HepG2 (cell line): ENCODE measurements at regions not wholly inside any gene's neighbourhood (a gene's known extent, or its start where the extent isn't known, plus 50 kb on each side); places are given as distances from the start of the nearest gene placed in this dataset.

Source experiments
- AFF4 ChIP-seq: sonication (generic); formaldehyde crosslinking; IDR thresholded peaks from 2 replicates; pipeline ENCODE4 v1.4.0; 2020; ENCODE audit warnings: missing genetic modification reagents
- CTCF ChIP-seq: sonication (generic); formaldehyde crosslinking; IDR thresholded peaks from 2 replicates; pipeline ENCODE4 v1.5.0; 2020; ENCODE audit warnings: mild to moderate bottlenecking, missing genetic modification reagents, moderate library complexity
- EP300 ChIP-seq, 3 experiments: sonication (generic) in 1 of 3; formaldehyde crosslinking in 1 of 3; IDR thresholded peaks; 2 replicates each; pipeline versions ENCODE4 v1.5.1 to v1.6.1; 2011 to 2020; ENCODE audit warnings: low read depth in 2 of 3, low read length in 2 of 3, borderline replicate concordance in 1 of 3, improper control_type of control experiment in 1 of 3, mild to moderate bottlenecking in 1 of 3, missing genetic modification reagents in 1 of 3, moderate library complexity in 1 of 3
- NR2C2 ChIP-seq: sonication (generic); formaldehyde crosslinking; IDR thresholded peaks from 2 replicates; pipeline ENCODE4 v1.4.0; 2020; ENCODE audit warnings: missing genetic modification reagents, mild to moderate bottlenecking, moderate library complexity, borderline replicate concordance
- NR3C1 ChIP-seq: sonication (generic); formaldehyde crosslinking; IDR thresholded peaks from 2 replicates; pipeline ENCODE4 v1.4.0; 2020; ENCODE audit warnings: missing genetic modification reagents
- POLR2A ChIP-seq, 2 experiments: IDR thresholded peaks; 2 replicates each; pipeline ENCODE4 v1.6.1; 2011; ENCODE audit warnings: low read depth in 2 of 2, low read length in 2 of 2, mild to moderate bottlenecking in 1 of 2, moderate library complexity in 1 of 2; ENCODE audit not compliant: insufficient read depth in 1 of 2
- RBM39 ChIP-seq: fragments of 200-400 bp; formaldehyde crosslinking; IDR thresholded peaks from one replicate; pipeline ENCODE4 v1.6.1; 2018; ENCODE audit warnings: antibody characterized with exemption, mild to moderate bottlenecking, low read depth, low read length; ENCODE audit not compliant: poor library complexity, severe bottlenecking
- THRA ChIP-seq: sonication (generic); formaldehyde crosslinking; IDR thresholded peaks from 2 replicates; pipeline ENCODE4 v1.4.0; 2020; ENCODE audit warnings: missing genetic modification reagents, borderline replicate concordance
- ZFP36 ChIP-seq: fragments of 150-350 bp; IDR thresholded peaks from 2 replicates; pipeline ENCODE4 v1.6.1; 2018; ENCODE audit warnings: borderline replicate concordance, low read length, low read depth; ENCODE audit not compliant: partially characterized antibody
- ZNF629 ChIP-seq: sonication (generic); formaldehyde crosslinking; conservative IDR thresholded peaks from 2 replicates; pipeline ENCODE4 v1.5.0; 2020; ENCODE audit warnings: missing genetic modification reagents
- ZNF788 ChIP-seq: sonication (generic); formaldehyde crosslinking; IDR thresholded peaks from 2 replicates; pipeline ENCODE4 v1.5.0; 2020; ENCODE audit warnings: mild to moderate bottlenecking, missing genetic modification reagents, borderline replicate concordance
- ZZZ3 ChIP-seq: sonication (generic); formaldehyde crosslinking; IDR thresholded peaks from 2 replicates; pipeline ENCODE4 v1.4.0; 2020; ENCODE audit warnings: missing genetic modification reagents, mild to moderate bottlenecking, borderline replicate concordance

- no peak for TF ChIP-seq CTCF
- TF ChIP-seq ZFP36, result no peak
- TF ChIP-seq NR2C2 (CRISPR knock-in tag), result no peak
- TF ChIP-seq ZZZ3 (CRISPR knock-in tag), result no peak
- TF ChIP-seq AFF4 (CRISPR knock-in tag), result no peak
- TF ChIP-seq NR3C1, result no peak
- TF ChIP-seq EP300 (IDR thresholded peaks at IDR 0.05; ENCODE audit: low read depth in 2 of 2, low read length in 2 of 2), result no peak
- no peak for TF ChIP-seq EP300 (CRISPR knock-in tag; IDR thresholded peaks at IDR 0.05; ENCODE audit: borderline replicate concordance)
- no peak for TF ChIP-seq THRA
- no peak for TF ChIP-seq ZNF788 (CRISPR knock-in tag)
- TF ChIP-seq ZNF629 (CRISPR knock-in tag), result no peak
- no peak for TF ChIP-seq RBM39
- no peak for TF ChIP-seq POLR2A (IDR thresholded peaks at IDR 0.05; ENCODE audit: insufficient read depth in 1 of 2, low read depth in 2 of 2, low read length in 2 of 2)
These were observed 759.9 kb downstream of the JRKL start for GRCh38 chr11:97149741-97150140.
